ENCODE measurements at regions not wholly inside any gene's neighbourhood (a gene's known extent, or its start where the extent isn't known, plus 50 kb on each side); places are given as distances from the start of the nearest gene placed in this dataset.

- TF ChIP-seq, protein P1, sequence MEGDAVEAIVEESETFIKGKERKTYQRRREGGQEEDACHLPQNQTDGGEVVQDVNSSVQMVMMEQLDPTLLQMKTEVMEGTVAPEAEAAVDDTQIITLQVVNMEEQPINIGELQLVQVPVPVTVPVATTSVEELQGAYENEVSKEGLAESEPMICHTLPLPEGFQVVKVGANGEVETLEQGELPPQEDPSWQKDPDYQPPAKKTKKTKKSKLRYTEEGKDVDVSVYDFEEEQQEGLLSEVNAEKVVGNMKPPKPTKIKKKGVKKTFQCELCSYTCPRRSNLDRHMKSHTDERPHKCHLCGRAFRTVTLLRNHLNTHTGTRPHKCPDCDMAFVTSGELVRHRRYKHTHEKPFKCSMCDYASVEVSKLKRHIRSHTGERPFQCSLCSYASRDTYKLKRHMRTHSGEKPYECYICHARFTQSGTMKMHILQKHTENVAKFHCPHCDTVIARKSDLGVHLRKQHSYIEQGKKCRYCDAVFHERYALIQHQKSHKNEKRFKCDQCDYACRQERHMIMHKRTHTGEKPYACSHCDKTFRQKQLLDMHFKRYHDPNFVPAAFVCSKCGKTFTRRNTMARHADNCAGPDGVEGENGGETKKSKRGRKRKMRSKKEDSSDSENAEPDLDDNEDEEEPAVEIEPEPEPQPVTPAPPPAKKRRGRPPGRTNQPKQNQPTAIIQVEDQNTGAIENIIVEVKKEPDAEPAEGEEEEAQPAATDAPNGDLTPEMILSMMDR (IDR thresholded peaks at IDR 0.05), result no peak
- no peak for TF ChIP-seq POLR2A (IDR thresholded peaks at IDR 0.05)
- Histone ChIP-seq H3K9me3 (no peaks in the 10 kb centered on the region), H3K4me3 (no peak overlapping the region), H3K4me1 (peaks cover 0 to 4% (median 0%) of the 10 kb centered on the region in 12 donors), H3K27ac (no peak overlapping the region), H3K27me3 (peaks cover 0 to 24% (median 2%) of the 10 kb centered on the region in 9 donors), H3K36me3 (no peaks in the 10 kb centered on the region)
- intact Hi-C loops (cut with DNase I), result no loop called here
- ATAC-seq, result no peak
- DNase-seq, result no peak
- WGBS, 4 donors, result 29 to 49% (median 42%) methylated on average over 2 of the region's 2 CpGs
Measured at GRCh38 chr17:33803686-33804085, 451.4 kb upstream of the CCL2 start.

- TF ChIP-seq, protein P1 (IDR thresholded peaks at IDR 0.05), result no peak
- no peak for TF ChIP-seq POLR2A (IDR thresholded peaks at IDR 0.05)
- no peaks in the 10 kb centered on the region for H3K9me3 ChIP-seq
- no peak overlapping the region for H3K4me3 ChIP-seq
- DNase-seq, result no peak
- peaks cover 0 to 4% (median 0%) of the 10 kb centered on the region in 12 donors for H3K4me1 ChIP-seq
- no peak for ATAC-seq
- H3K27ac ChIP-seq, result no peak overlapping the region
- H3K36me3 ChIP-seq, result no peaks in the 10 kb centered on the region
- intact Hi-C loops (cut with DNase I), result no loop called here
- peaks cover 0 to 26% (median 2%) of the 10 kb centered on the region in 9 donors for H3K27me3 ChIP-seq
- WGBS, 4 donors, result 77 to 81% (median 80%) methylated on average over 4 of the region's 4 CpGs
Measured at GRCh38 chr17:33804401-33804800, 450.7 kb upstream of the CCL2 start.

DNA sequence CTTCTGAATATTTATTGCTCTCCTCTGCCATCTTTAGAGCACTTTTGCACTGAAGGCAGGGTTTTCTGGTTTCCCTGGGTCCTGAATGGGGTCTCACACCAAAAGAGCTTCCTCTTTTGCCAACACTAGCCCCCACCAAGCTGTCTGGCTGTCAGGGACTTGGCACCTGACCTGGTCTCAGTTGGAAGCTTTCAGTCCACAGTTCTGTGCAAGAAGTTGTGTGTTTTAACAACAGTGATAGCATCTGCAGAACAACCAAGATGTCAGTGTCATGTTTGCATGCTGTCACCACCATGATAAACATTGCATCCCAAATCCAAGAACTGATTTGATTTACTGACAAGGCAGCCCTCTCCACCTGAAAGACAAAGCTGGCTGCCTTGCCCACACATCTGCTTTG, 448.5 kb upstream of the CCL2 start:
- ATAC-seq (no peak), DNase-seq (no peak)
- Histone ChIP-seq H3K36me3 (no peaks in the 10 kb centered on the region), H3K4me1 (peaks cover 0 to 4% (median 0%) of the 10 kb centered on the region in 12 donors), H3K4me3 (no peak overlapping the region), H3K27me3 (peaks cover 0 to 15% (median 0%) of the 10 kb centered on the region in 9 donors), H3K9me3 (no peaks in the 10 kb centered on the region), H3K27ac (no peak overlapping the region)
- intact Hi-C loops (cut with DNase I), result no loop called here
- TF ChIP-seq, protein P1 (IDR thresholded peaks at IDR 0.05), result no peak
- no peak for TF ChIP-seq POLR2A (IDR thresholded peaks at IDR 0.05)

DNA sequence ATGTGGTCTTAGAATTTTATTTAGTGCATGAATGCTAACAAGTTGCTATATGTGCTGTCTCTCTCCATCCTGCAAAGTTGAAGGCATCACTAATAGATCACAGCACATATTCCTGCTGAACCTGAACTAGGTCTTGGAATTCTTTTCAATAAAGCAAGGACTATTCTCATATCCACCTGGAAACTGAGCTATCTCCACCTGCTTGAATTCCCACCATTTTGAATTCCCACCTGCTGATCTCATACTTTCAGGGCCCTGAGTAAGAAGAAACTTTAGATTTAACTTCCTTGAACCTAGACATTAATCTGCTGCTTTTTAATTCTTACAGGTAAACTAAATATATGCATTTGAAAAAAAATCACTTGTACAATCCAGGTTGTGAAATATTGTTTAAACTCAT, 445.3 kb upstream of the CCL2 start:
- DNase-seq (no peak), ATAC-seq (no peak)
- no peaks in the 10 kb centered on the region for H3K36me3 ChIP-seq
- TF ChIP-seq, protein P1 (IDR thresholded peaks at IDR 0.05), result no peak
- TF ChIP-seq POLR2A (IDR thresholded peaks at IDR 0.05), result no peak
- no peak overlapping the region for H3K4me3 ChIP-seq
- no peaks in the 10 kb centered on the region for H3K9me3 ChIP-seq
- H3K27me3 ChIP-seq, result peaks cover 0 to 27% (median 0%) of the 10 kb centered on the region in 9 donors
- intact Hi-C loops (cut with DNase I), result no loop called here
- H3K27ac ChIP-seq, result no peak overlapping the region
- H3K4me1 ChIP-seq, result no peaks in the 10 kb centered on the region

Data from heart left ventricle (tissue), 16 donors.